GM21619 (cell line): ENCODE measurements at regions not wholly inside any gene's neighbourhood (a gene's known extent, or its start where the extent isn't known, plus 50 kb on each side); places are given as distances from the start of the nearest gene placed in this dataset.
"Not testable (repeated sequence)": the region's sequence is repeated elsewhere in the genome, so short reads cannot be mapped to it uniquely, and the experiment has no call there.

Experiments used
- ATAC-seq: cut with Tn5 transposase; IDR thresholded peaks from one replicate; pipeline ENCODE4 v1.9.1; 2021; ENCODE audit not compliant: unreplicated experiment

GRCh38 chr2:59249441-59250306 lies 1008.5 kb upstream of the FANCL start:
- no peak for ATAC-seq

GRCh38 chr2:59239146-59239545 lies 998.0 kb upstream of the FANCL start:
- no peak for ATAC-seq

- no peak for ATAC-seq
Observed at GRCh38 chr2:59237311-59237710, 996.2 kb upstream of the FANCL start.

- ATAC-seq = no peak
Observed at GRCh38 chr2:59236723-59237122, 995.6 kb upstream of the FANCL start.

GRCh38 chr2:59233920-59234319 lies 992.8 kb upstream of the FANCL start:
- ATAC-seq = no peak

- no peak for ATAC-seq
Observed at GRCh38 chr2:59233448-59233847, 992.3 kb upstream of the FANCL start.

GRCh38 chr2:59232394-59233165 lies 991.5 kb upstream of the FANCL start:
- ATAC-seq = peak; percentile 96

- not testable (repeated sequence) for ATAC-seq
Observed at GRCh38 chr2:59226362-59226761, 985.2 kb upstream of the FANCL start.

GRCh38 chr2:59223742-59224141 lies 982.6 kb upstream of the FANCL start:
- ATAC-seq = no peak

GRCh38 chr2:59217360-59217759 lies 976.2 kb upstream of the FANCL start:
- ATAC-seq = no peak

- ATAC-seq = no peak
Observed at GRCh38 chr2:59206361-59206760, 965.2 kb upstream of the FANCL start.

- no peak for ATAC-seq
Observed at GRCh38 chr2:59204040-59204439, 962.9 kb upstream of the FANCL start.

GRCh38 chr2:59196491-59196890 lies 955.4 kb upstream of the FANCL start:
- no peak for ATAC-seq

GRCh38 chr2:59195851-59196250 lies 954.7 kb upstream of the FANCL start:
- ATAC-seq = no peak

GRCh38 chr2:59191781-59192180 lies 950.7 kb upstream of the FANCL start:
- ATAC-seq = no peak

- no peak for ATAC-seq
Observed at GRCh38 chr2:59190518-59190917, 949.4 kb upstream of the FANCL start.

GRCh38 chr2:59184276-59185020 lies 943.3 kb upstream of the FANCL start:
- no peak for ATAC-seq

- ATAC-seq = no peak
Observed at GRCh38 chr2:59183070-59183469, 941.9 kb upstream of the FANCL start.

GRCh38 chr2:59182249-59182648 lies 941.1 kb upstream of the FANCL start:
- ATAC-seq = peak; percentile 72

- ATAC-seq = no peak
Observed at GRCh38 chr2:59181347-59181746, 940.2 kb upstream of the FANCL start.

GRCh38 chr2:59180621-59181020 lies 939.5 kb upstream of the FANCL start:
- ATAC-seq = no peak
